Activated effector memory CD4-positive, alpha-beta T cell treated with Interleukin-2 at 50 U/mL for 16 hours (primary cell): ENCODE measurements at regions not wholly inside any gene's neighbourhood (a gene's known extent, or its start where the extent isn't known, plus 50 kb on each side); places are given as distances from the start of the nearest gene placed in this dataset.

Experiments
- DNase-seq: peaks from one replicate; pipeline ENCODE4 v3.0.0-alpha.2; 2020

DNA sequence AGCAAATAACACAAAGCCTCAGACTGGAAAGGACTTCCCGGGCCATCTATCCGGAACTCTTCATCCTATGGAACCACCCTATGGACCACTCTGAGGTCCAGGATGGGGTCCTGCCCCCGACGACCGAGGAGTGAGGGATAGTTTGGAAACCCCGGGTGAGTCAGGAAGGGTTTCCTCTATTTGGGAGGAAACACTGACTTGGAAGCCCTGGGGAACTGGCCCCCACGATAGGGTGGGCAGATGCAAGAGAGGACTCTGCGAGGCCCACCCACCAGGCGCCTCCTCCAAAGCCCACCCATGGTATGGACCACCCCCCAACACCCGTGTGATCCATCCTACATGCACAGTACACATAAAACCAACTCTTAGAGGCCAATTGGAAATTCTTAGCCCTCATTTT, 69.4 kb downstream of the CPN2 start:
- no peak for DNase-seq

DNA sequence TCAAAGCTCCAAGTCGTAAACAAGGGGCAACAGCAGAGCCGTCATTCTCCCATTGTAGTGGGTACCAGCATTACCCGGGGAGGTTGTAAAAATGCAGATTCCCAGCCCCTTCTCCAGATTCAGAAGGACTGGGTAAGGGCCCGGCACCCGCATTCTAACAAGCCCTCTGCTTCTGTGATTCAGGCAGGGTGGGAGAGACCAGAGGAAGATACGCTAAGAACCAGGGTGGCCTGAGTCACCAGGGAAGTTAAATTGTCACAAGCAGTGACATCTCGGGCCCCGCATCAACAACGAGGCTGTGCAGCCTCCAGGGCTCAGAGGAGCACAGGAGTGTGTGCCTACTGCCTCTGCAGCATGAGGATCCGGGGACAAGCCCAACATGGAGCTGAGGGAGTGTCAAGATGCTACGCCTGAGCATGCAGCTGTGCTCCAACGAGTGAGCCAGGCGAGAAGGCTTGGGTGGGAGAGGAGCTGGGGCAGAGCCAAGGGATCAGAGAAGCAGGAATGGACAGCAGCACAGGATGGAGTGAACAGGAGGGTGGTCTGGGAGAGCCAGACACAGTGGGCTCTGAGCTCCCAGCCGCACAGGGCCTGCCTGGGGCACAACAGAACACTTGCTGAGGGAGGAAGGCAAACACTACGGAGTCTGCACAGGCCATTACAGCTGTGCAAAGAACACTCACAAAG, 68.5 kb downstream of the CPN2 start:
- DNase-seq, result no peak

DNA sequence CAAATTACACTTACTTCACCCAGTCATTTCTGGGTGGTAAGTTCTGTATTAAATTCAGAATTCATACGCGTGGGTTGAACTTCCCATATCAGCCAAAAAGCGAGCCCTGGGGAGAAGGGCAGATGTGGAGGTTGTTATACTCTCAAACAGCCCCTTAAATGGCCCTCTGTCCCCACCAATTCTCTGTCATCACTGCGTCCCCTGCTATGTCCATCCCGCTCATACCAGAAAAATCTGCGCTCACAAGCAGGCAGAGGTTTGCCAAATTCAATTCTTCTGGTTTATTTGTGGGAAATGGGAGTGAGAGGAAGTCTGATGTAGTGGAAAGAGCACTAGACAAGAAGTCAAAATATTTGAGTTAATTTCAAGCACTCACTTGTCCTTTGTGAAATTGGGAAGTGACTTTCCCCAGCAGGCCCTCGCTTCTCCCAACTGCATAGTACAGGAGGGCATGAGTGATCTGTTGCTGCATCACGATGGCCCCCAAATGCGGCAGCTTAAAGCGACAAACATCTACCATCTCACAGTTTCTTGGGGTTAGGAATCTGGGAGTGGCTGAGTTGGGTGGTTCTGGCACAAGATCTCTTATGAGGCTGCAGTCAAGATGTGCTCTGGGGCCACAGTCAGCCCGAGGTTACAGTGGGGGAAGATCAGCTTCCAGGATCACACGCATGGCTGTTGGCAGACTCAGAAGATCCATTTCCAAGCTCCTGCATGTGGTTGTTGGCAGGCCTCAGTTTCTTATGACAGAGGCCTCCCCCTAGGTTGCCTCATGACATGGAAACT, 67.7 kb downstream of the CPN2 start:
- DNase-seq, result no peak

DNA sequence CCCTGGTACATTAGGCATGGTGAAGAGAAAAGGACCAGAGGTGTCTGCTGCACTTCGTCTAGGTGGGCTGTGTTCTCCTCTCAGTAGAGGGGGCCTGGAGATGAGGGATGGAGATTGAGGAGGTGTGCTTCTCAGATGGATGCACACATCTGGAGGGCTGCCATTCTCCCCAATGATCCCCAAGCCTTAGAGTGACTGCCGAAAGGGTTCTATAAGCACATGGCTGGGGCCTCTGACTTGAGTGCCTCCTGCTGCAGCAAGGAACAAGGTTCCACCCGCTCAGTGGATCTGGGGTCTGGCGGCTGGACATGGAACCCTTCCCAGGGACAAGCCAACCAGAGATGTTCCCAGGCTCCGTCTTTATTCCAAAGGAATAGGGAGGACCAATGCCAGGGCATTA, 66.8 kb downstream of the CPN2 start:
- no peak for DNase-seq

DNA sequence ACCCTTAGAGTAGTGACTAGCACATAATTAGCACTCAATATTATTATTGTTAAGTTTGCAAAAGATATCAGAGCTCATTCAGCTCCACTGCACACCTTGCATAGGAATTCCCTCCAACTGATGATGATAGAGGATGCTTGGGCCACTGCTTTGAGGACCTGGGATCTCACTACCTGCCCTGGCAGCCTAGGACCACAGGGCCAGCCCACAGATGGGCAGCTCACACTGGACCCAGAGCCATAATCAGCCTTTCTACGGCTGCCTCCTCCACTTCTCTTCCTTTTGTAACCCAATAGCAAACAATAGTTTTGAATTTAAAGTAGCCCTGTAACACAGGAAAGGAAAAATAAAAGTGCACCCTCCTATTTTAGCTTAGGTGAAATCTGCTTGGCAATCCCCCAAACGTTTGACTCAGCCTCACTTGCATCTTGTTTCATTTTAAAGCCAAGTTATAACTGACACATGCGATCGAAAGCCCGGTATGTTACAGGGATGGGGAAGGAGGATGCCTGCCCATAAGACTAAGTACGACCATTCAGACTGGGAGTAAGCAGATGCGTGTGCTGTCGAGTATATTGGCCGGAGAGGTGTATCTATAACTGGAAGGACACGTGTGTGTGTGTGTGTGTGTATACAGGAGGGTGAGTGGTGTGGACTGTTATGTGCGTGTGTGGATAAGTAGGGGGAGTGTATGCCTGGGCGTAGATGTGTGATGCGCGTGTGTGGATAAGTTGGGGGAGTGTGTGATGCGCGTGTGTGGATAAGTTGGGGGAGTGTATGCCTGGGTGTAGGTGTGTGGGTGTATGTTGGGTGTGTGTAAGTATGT, 65.9 kb downstream of the CPN2 start:
- DNase-seq, result no peak

DNA sequence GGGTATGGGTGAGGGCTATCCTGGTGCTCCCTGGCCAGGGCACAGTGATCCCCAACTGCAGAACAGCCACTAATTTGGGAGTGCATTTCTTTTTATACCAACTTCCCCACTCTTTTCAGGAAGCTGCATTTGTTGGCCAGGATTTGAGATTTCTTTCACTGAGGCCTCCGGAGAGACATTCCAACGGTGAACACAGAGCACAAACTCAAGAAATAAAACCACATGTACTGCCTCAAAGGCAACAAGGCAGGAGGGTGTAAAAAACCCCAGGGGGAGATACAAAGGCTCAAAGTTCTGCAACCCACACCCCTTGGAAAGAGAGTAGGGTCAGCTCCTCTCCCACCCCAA, 65.3 kb downstream of the CPN2 start:
- DNase-seq, result no peak

DNA sequence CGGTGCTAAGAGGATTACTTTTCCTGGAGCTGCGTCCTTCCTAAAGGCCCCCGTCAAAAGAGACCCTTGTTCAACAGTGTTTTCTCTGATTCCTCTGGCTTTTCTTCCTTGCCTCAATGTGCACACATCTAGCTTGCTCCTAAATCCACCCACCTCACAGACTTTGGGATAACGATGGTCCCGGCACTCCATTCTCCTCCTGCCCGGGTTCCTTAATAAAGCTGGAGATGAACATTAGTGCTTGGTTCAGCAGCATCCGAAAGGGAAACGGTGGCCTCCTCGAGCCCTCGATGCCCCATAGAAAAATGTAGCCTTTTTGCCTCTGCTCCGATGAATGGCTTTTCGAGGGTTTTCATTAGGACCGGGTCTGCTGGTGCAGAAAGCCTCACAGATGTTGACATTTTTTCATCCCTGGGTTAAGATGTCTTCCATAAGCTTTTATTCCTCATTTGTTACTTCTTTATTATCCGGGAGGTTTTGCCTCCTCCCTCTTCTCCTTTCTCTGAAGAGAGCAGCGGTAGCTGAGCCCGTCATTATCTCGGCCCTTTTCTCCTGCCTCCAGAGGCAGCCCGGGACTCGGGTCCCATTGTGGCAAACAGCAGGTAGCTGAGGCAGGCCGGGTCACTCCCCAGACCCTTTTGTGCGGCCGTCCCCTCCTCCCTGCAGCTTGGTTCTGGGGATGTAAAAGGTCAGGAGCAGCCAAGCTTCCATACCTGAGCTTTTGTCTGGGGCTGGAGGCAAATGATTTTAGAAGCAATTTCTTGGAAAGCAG, 64.6 kb downstream of the CPN2 start:
- no peak for DNase-seq

DNA sequence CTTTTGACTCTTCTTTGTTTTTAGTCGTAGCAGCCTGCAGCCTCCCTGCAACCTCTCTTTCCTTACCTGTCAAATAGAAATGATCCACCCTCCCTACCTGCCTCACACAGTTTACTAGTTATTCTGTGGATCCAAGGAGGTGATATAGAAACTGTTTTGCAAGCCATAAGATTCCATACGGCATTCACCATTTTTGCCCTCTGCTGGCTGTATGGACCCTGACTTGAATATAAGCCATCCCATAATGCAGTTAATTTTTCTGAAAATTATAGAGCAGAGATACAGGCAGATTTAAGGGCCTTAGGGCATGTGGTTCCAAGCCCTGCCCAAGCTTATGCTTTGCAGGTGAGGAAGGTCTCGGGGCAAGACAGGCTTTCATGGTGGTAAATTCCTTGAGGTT, 63.8 kb downstream of the CPN2 start:
- DNase-seq, result no peak

DNA sequence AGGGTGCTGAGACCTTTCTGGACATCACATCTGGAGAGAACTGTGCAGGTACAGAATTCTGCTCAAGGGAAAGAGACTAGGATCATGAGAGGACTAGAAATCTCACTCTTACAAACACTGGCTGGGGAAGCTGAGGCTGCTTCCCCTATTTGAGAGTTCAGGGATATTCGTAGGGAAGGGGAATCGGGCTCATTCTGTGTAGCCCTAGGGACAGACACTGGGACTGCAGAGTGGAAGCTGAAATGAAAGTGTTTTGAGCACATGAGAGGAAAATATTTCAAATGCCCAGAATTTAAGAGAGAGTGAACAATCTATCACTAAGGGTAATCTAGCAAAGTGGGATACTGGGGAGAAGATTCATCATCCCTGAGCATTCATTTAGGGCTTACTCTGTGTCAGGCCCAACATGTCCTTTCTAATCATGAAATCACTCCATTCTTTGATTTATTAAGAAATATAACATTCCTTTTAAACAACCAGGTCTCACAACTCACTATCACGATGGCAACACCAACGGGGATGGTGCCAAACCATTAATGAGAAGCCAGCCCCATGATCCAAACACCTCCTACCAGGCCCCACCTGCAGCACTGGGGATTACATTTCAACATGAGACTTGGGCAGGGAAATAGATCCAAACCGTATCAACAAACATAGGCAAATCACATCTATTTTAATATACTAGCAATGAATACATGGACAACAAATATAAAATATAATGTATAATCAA, 63.0 kb downstream of the CPN2 start:
- DNase-seq, result no peak
